GM19438 (cell line): ENCODE measurements at regions not wholly inside any gene's neighbourhood (a gene's known extent, or its start where the extent isn't known, plus 50 kb on each side); places are given as distances from the start of the nearest gene placed in this dataset.

ENCODE experiments used
- ATAC-seq: cut with Tn5 transposase; IDR thresholded peaks from one replicate; pipeline ENCODE4 v1.9.1; 2021; ENCODE audit warnings: low read depth; ENCODE audit not compliant: unreplicated experiment

DNA sequence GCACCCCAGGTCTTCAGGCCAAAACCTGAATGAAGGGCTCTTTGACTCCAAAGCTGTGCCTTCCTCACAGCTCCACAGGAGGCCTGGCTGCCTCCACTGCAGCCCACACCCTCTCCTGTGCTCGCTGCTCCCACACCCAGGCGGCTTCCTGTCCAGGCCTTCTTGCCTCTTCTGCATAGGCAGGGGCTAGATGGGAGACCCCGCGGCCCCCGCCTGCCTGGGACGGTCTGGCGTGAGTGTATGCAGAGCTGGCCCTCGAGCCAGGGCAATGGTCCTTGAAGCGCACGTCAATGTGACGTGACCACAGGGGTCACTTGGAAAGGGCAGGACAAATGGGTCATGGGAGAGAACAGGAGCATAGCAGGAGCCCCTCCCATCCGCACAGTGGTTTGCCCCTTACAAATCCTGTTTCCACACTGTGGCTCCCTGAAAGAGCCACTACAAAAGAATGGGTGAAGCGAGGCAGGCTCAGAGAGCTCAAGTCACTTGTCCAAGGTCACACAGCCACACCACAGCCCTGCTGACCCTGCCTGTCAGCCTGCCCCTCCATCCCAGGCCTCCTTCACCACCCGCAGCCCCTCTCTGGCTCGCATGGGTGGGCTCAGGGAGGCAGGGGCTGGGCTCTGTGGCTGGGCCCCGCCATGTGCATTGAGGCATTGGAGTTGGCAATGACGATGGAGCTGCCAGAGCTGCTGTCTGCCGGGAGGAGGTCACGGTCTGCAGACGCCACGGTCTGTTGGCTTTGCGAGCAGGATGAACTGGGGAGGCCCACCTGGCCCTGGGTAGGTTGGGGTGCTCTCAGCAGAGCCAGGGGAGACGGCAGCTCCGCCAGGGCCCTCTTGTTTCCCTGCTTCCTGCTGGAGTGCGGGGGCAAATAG is 71.2 kb upstream of the WNT11 start:
- ATAC-seq = no peak

DNA sequence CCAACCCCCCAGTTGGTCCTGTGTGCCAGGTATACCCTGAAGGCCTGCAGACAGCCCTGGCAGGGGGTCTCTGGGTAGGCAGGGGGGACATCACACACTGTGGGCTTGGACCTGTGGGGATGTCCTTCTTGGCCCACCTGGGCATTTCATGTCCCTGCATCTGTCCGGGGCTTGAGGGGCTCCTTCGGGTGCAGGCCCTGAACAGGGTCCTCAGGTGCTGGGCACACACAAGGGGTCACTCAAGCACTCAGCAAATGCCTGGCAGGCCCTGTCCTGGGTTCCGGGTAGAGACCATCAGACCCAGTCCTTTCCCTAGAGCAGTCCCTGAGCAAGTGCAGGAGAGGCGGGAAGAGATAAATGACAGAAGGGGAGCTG is 70.5 kb upstream of the WNT11 start:
- no peak for ATAC-seq

DNA sequence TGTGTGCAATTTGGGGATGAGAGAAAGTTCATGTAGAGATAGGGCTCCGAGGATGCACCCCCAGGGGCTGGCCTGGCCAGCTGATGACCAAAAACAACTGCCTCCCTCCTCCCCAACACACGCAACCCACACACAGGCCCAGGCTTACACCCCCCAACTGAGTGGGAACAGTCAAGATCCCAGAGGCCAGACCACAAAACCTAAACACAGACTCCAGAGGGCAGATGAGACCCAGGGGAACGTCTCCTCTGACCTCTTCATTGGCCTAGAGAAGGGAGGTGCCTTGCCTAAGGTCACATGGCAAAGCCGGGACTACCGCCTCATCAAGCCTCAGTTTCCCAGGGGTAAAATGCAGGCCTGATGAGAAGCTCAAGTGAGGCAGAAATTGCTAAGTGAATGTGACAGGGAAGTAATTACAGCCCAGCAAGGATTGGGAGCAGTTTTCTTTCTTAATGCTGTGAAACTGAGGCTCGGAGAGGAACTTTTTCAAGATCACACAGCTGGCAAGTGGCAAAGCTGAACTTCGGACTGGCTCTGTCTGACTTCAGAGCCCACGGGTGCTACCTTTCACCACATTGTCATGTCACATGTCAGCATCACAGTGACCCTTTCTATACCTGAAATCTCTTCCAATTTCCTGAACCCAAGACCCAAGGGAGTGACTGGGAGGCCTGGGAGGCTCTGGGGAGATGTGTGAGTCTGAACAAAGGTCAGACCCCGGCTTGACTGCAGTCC is 69.9 kb upstream of the WNT11 start:
- ATAC-seq = no peak

DNA sequence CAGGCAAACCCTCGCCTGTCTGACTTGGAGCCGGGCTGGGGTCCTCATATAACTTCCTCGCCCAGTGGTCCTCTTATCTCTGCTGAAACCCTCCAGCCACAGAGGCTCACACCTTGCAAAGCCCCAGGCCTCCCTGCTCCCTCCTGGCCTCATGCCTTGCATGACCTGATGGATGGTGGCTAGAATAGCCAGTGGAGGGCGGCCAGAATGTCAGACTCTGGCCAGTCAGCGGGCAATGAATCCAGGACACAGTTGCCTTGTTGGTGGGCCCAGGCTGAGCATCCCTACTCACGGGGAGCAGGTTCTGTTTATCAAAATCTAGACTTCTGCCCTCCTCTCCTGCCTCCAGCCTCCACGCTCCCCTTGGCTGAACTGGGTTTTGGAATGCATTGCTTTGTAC is 69.1 kb upstream of the WNT11 start:
- no peak for ATAC-seq

DNA sequence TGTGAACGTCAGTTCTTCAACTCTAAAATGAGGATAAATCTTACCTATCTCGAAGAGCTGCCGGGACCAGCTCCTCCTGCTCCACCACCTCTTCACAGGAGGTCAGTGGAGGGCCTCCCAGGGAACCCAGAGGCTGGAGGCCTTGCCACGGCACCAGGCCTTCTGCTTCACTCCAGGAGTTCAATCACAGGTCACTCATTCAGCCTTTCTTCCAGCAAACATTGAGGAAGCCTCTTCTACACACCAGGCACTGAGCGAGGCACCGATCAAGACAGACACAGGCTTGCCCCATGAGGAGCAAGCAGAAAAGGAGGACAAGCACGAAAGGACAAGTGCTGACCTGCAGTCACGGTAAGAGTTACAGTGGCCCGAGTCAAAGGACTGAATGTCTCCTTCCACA is 64.8 kb upstream of the WNT11 start:
- ATAC-seq = no peak

DNA sequence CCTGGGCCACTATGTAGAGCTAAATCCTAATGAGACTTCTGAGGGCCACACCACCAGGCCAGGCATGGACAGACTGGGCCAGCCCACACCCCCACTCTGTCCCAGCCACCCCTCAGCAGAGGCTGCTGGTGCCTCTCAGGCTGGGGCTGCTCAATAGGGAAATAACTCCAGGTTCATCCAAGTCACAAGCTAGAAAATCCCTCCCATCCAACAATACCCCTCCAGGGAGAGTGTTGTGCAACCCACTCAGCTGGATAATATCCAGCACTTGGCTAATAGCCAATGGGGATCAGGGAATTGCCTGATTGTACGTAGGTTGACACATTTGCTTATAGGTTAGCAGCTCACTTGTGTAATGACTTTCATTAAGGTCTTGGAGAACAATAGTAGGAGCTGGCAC is 64.1 kb upstream of the WNT11 start:
- ATAC-seq = no peak

DNA sequence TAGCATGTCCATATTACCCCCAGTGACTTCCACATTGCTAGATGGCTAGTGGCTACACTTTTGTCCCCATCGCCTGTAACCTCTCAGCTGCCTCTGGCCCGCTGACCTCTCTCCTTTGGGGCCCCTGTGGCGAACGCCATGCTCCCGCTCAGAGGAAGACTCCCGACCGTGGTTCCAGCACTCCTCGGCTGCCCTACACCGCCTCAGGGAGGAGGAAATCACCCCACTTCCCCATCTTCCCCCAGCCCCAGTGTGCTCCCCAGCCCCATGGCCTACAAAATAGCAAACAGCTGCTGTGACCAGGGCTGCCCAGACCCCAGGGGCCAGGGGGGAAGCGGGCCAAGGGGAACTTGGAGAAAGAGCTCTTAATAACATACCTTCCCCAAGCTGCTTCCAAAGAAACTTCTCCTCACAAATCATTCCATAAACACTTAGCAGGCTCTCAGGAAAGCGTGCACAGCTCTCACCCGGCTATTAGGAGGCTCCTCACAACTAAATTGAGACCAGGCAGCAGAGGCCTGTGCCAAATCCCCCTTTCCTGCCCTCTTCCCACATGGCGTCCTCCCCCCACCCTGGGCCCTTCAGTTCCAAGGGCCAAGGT is 63.5 kb upstream of the WNT11 start:
- no peak for ATAC-seq

DNA sequence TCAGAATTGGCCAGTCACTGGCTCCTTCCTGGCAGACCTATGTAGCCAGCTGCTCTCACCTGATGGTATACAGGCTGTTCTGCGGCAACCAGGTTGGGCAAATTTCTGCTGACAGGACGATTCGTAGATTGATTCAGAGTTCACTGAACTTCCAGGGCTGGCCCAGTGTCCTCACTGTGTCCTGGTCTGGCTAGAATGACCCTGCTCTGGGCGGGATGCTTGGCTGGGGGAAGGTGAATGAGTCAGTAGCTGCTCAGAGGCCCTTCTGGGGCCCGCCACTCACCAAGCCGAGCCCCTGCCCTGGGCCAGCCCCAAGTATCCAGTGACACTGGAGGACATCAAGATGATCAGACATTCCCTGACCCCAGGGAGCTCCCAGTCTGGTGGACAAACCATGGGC is 62.9 kb upstream of the WNT11 start:
- no peak for ATAC-seq

DNA sequence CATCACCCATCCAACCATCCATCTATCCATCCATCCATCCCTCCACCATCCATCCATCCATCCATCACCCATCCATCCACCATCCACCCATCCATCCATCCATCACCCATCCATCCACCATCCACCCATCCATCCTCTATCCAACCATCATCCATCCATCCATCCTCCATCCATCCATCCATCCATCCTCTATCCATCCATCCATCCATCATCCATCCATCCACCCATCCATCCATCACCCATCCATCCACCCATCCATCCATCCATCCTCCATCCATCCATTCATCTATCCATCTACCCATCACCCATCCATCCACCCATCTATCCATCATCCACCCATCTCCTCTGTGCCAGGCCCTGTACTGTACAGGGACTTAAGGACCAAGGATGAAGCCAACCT is 62.2 kb upstream of the WNT11 start:
- ATAC-seq = no peak

DNA sequence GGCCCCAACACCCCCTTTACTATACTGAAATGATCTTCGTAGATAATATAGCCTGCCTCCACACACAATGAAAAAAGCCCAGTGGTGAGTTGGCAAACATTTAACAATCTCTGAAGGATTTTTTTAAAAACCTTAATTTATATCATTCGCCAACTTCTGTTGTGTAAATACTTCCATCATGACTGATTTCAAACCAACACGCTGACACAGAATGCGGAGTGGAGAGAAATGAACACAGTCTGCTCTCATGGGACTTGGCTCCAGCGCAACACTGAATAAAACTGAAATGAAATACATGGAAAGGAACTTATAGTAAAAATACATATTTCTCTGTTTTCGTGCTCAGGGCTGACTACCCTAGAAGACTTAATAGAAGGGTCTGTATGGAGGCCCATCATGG is 61.3 kb upstream of the WNT11 start:
- ATAC-seq = no peak

DNA sequence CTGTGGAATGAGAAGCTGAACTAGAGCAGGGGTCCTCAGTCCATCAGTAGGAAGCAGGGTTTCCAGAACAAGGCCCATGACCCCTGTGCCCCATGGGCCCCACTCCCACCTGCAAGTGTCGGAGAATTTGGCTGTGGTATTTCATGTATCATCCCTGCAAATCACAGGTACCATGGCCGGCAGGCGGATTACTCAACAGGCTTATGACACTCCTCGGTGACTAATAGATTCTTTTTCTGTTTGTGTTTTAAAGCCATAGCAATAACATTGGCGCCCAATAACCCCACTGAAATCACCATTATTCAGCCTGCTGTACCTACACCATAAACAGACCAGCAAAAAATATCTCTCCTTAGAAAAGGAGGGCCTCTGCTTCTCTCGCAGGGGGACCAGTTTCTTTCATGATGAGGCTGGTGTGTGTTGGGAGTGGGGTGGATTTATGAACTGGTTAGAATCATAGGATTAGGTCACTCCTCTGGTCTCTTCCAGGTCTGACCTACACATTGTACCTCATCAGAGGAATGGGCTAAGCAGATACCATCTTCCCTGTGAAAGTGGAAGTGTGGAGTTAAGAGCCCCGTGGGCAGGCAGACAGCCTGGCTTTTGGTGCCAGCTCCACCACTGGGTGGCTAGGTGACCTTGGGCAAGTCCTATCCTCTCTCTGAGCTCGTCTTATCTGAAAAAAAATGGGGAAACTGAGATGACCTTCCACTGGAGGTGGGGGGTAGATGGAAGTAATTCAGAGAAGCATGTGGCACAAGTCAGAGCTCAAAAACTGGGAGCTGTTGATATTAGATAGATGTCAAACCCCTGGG is 60.2 kb upstream of the WNT11 start:
- ATAC-seq = no peak

DNA sequence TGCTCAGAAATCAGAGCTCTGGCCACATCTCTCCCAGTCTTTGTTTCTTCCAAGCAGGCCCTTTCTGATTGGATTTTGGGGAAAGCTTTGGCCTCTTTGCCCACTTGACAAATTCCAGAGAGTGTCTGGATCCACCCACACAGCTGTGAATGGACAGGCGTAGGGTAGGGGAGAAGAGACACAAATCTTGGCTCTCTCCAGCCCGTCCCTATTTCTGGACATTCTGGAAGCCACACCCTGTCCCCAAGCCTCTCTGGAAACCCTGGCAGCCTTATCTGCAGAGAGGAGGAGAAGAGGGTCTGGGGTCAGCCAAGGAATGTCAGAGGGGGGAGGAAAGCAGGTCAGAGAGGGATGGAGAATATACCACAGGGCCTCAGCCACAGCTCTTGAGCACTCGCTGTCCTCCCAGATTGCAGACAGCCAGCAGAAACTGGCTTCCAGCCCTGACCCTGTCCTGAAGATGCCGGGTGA is 59.5 kb upstream of the WNT11 start:
- ATAC-seq = no peak

DNA sequence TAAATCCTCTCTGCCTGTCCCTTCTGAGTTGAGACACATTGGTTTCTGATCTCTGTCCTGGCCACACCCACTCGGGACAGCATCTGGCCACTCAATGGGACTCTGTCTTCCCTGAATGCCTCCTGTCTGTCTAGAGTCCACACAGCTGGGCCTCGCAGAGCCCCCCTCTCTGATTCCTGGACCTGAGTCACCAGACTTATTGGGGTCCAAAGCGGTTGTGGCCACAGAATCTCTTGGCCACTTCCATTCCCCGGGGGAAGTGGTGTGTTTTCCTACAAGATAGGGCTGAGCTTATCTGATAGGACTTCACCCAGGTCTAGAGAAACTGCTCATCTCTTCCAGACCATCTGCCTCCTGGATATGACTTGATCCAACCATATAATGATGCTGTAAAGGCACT is 57.4 kb upstream of the WNT11 start:
- no peak for ATAC-seq

DNA sequence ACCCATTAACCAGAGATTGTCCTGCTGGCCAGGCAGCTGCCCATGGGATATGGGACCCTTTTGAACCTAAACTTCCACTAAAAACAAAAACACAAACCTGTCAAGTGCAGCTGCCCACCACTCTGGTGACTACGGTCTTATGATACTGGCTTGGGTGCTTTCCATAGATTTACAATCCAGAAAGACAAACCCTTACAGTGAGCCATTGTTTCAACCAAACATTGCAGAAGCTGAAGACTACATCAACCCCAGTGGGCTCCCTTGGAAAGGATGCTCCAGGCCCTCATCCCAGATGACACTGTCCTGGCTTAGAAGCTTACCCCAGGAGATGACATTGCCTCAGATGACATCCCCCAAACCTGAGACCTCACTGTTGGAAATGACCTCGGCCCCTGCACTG is 56.9 kb upstream of the WNT11 start:
- ATAC-seq = no peak

DNA sequence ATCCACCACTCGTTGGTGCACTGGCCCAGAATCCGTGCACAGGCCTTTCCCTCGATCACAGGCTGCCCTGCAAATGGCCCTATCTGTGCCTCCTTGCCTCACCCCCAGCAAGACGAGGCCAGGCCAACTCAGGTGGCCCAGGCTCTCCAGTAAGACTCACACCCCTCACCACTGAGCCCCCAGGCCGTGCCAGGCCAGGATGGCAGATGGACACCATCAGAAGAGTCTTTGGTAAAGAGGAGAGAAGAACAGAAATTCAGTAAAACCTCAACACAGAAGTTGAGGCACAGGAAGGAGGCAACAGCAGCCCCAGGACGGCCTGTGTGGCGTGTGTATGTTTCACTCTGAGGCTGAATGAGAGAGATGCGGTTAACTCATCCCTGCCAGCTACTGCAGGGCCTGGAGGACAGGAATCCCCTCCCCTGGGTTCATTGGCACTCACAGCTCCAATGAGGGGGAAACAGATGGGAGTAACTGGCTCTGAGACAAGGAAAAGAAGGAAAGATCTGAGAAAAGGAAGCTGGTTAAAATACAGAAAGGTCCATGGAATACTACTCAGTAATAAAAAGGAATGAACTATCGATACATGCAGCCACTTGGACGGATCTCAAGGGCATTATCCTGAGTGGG is 54.1 kb upstream of the WNT11 start:
- ATAC-seq = no peak

DNA sequence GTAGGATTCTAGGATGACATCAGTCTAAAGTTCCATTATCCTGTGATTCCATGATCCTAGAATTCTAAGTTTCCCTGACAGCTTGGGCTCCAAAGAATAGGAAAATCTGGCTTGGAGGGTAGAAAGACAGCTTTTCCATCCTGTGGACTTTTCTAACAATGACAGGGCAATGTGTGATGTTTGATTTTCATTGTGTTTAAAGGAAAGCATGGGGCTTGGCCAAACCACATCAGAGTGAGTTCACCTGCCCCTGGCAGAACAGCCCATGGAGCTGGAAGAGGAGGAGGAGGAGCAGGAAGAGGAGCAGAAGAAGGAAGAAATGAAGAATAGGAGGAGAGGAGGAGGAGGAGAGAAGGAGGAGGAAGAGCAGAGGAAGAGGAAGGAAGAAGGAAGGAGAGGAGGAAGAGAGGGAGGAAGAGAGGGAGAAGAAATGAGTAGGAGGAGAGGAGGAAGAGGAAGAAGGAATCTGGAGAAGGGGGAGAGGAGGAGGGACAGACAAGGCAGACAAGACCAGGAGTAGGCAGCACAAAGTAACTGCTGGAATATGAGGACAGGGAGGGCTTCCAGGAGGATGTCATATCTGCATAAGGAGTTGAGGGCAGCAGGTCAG is 53.1 kb upstream of the WNT11 start:
- ATAC-seq = no peak

DNA sequence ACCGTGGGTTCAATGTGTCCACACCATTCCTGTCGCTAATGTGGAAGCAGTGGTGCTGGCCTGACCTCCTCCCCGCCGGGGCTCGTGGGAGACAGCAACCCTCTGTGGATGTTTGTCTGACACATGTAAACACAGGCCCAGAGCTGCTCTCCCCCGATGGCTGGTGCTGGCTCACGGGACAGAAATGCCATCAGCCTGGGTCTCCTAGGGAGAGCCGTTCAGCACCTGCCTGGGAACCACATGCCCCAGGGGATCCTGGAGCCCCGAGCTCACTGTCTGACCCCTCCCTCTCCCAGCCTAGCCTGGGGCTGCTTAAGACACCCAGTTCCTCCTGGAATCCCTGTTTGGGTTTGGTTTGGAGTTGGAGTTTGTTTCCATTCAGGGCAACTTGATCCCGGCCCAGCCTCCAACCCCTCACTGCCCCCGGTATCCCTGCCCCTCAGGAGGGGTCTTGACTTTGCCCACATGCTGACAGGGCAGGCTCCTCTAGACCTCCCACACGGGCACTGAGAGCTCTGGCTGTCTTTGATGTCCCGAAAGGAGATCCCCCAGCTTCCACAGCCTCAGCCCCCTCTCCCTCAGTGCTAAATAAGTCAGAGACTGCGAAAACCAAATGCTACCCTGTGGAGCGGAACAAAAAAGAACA is 50.9 kb upstream of the WNT11 start:
- ATAC-seq = no peak

DNA sequence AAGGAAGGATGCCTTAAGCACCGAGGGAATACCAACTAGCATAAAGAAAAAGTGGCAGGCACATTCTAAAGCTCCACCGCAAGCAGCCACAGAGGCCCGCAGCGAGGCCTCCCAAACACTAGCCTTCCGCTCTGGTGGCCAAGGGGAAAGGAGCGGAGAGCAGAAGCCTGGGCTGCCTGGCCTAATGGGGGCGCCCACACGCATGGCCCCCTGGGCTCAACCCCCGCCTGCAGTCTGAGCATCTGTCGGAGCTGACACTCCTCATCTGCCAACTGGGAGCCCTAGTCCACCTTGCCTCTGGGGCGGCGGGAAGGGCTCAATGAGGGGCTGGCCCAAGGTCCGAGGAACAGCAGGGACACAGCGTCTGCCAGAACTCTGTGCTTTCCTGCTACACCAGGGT is 50.1 kb upstream of the WNT11 start:
- no peak for ATAC-seq
